Fibroblast of skin of right biceps (primary cell): ENCODE measurements at regions not wholly inside any gene's neighbourhood (a gene's known extent, or its start where the extent isn't known, plus 50 kb on each side); places are given as distances from the start of the nearest gene placed in this dataset.
"Not testable (repeated sequence)": the region's sequence is repeated elsewhere in the genome, so short reads cannot be mapped to it uniquely, and the experiment has no call there.

Source experiments
- DNase-seq: peaks from one replicate; pipeline ENCODE4 v3.0.0-alpha.2; 2013

GRCh38 chr5:125999271-126000030 lies 423.8 kb upstream of the GRAMD2B start:
- not testable (repeated sequence) for DNase-seq

- peak; percentile 44 for DNase-seq
These were observed 422.7 kb upstream of the GRAMD2B start for GRCh38 chr5:126000507-126000906.

DNA sequence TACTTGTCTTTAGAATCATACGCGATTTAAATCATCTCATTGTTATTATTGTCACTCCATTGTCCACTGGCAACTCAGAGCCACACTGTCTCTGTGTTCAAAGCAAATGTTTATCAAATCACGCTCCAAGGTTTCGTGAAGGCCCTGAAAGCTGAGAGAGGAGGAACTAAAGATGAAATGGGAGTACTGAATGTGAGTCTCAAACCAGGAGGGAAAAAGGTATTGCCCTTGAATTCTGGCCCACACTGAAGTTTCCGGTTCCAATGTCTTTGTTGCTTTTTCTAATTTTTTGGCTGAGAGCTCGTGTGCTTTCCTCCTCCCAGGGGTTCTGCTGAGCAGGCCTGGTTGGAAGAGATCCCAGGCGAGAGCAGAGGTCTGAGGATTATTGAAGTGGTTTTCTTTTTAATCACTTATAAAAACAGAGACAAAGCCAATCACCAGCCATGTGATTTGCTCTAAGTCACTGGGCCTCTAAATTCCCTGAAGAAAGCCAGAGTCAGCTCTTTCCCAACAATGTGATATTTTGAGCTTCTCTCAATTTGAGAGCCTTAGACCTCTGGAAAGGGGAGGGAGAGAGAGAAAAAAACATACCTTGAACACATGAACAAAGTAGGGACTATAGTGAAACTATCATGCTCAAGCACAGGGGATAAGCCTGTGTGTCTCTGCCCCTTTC lies 420.8 kb upstream of the GRAMD2B start:
- peak; percentile 92 for DNase-seq

DNA sequence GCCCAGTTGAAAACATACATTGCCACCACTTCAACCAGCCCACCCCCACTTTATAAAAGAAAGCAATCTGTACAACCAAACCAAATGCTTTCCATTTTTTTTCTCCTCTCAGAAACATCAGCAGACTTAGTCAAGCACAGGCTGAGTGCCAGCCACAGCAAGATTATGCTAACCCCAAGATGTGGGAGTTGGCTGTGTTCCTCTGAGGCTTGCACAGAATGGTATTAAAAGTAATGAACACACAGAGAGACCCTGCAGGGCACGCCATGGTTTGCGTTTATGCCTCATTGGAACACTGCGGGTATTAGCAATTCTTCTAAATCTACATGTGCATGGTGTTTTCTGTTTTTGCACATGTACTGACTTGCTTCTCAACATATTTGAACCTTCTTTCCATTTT lies 419.9 kb upstream of the GRAMD2B start:
- DNase-seq, result peak; percentile 85

- no peak for DNase-seq
These were observed 418.6 kb upstream of the GRAMD2B start for GRCh38 chr5:126004636-126005035.

- peak; percentile 60 for DNase-seq
These were observed 415.4 kb upstream of the GRAMD2B start for GRCh38 chr5:126007841-126008240.

- no peak for DNase-seq
These were observed 413.6 kb upstream of the GRAMD2B start for GRCh38 chr5:126009566-126009965.

GRCh38 chr5:126011526-126011925 lies 411.7 kb upstream of the GRAMD2B start:
- DNase-seq, result not testable (repeated sequence)

DNA sequence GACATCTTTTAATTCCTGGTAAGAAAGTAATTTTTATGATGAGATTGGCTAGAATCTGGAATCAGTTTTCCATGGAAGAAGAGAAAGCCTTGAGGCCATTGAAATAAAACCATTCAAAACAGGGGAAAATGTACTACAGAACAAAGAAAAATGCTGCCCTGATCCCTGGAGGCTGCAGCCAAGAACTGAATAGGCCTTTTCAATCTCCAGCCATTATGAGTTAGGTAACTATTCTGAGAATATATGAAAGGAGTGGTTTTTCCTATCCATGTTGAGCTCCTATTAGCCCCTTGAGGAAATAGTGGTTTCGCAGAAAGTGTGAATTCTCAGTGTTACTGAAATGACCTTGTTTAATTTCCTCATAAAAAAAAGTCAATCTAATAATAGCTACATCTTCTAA lies 408.5 kb upstream of the GRAMD2B start:
- DNase-seq, result no peak

DNA sequence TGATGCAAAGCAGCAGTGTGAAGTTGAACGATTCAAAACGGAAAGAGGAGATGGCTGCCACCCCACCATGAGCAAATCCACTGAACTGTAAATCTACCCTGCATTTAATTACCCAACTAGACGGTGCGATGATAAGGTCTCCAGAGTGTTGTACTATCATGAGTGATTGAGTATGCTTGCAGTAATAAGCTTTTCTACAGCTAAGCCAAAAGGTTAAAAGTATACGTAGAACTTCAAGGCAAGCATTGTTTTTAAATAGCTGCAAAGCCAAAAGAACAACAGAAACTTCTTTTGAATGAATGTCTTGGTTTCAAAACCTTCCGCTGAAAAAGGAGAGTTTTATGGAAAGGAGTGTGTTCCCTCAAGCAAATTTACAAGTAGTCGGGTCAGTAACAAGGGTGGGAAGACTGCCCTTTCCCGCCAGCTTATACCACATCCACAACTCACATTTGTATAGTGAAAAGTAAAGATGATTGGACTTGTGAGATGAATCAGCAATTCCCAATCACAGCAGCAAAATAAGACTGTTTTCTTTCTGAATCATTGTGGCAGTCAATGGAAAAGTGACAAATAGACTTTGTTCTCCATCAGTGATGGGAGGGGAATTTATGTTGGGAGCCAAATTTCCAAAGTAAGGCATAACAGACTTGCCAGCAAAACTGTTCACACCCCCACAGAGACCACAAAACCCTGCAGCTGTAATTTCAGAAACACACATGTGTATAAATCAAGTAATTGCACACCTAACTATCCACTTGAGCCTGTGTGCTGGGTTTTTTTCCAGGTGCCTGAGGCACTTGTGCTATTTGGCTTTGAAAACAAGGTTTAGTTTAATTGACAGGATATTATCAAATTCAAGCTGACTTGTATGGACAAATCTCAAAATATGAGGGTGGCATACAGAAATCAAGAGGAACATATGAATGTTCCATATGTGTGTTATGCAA lies 407.7 kb upstream of the GRAMD2B start:
- DNase-seq, result peak; percentile 65

GRCh38 chr5:126016256-126016655 lies 407.0 kb upstream of the GRAMD2B start:
- DNase-seq, result no peak

DNA sequence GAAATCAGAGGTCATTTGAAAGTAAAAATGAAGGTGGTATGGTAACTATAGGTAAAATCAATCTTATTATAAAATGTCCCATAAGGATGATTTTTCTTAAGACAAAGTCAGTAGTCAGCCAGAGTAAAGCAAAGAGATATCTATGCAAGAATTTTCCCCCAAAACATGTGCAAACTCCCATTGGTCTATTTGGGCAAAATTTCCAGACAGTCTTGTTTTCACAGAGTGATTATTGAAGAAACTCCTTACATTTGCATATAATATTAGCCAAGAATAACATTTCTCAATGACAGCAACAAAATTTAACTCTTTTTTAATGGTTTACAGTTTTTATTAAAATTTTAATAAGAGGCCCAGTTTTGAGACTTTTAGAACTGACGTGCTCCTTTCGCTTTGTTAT lies 406.1 kb upstream of the GRAMD2B start:
- no peak for DNase-seq

DNA sequence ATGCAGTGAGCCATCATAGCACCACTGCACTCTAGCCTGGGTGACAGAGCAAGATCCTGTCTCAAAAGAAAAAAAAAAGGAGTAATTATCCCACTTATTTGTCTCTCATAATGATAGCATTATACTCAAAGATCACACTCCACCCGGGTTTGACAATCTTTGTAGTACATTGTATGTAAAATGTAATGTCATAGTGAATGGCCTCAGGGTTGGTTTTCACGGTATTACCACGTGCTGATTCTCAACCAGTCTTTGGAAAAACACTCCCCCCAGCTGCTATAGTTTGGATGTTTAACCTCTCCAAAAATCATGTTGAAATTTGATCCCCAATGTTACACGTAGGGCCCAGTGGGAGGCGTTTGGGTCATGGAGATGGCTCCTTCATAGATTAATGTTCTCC lies 402.4 kb upstream of the GRAMD2B start:
- DNase-seq, result no peak

DNA sequence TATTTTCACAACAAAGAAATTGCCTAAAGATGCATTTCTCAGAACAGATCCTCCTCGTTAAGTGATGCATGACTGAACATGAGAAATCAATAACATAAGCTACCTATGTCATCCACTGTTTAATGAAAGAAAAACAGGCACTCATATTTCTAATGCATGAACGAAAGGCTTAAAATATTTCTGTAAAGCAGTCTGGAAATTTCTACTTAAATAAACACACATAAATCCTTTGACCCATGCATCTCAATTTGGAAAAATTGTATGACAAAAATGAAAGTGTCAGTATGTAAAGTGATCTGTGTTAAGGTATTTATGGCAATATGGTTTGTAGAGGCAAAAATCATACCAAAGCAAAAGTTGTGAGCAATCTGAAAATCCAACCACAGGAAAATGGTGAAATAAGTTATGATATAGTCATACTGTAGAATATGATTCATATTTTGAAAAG lies 399.2 kb upstream of the GRAMD2B start:
- DNase-seq, result peak; percentile 56

DNA sequence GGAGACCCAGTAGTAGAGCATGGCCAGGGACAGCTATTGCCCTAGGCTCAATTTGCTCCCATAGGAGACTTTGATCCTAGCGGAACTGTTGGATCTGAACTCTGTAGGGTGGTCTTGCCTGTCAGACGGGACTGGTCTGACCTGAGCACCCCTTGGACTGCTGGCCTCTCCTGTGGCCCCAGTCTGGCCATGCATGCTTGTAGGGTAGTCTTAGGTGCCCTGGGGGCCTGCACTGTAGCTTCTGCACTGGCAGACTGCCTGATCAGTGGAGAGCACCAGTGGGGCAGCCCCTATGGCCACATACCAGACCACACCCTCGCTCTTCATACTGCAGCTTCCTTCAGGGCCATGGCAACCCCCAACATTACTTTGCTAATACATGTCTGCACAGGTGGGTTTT lies 396.1 kb upstream of the GRAMD2B start:
- DNase-seq, result no peak

GRCh38 chr5:126027652-126028051 lies 395.6 kb upstream of the GRAMD2B start:
- no peak for DNase-seq

DNA sequence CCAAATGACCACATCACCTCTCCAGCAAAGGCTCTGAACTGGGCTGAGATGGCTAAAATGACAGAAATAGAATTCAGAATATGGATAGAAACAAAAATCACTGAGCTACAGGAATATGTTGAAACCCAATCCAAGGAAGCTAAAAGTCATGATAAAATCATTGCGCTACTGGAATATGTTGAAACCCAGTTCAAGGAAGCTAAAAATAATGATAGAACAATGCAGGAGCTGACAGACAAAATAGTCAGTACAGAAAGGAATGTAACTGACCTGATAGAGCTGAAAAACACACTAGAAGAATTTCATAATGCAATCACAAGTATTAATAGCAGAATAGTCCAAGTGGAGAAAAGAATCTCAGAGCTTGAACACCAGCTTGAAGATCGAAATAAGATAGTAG lies 394.9 kb upstream of the GRAMD2B start:
- no peak for DNase-seq

GRCh38 chr5:126029282-126029681 lies 393.9 kb upstream of the GRAMD2B start:
- not testable (repeated sequence) for DNase-seq

- DNase-seq, result no peak
These were observed 392.5 kb upstream of the GRAMD2B start for GRCh38 chr5:126030698-126031097.

DNA sequence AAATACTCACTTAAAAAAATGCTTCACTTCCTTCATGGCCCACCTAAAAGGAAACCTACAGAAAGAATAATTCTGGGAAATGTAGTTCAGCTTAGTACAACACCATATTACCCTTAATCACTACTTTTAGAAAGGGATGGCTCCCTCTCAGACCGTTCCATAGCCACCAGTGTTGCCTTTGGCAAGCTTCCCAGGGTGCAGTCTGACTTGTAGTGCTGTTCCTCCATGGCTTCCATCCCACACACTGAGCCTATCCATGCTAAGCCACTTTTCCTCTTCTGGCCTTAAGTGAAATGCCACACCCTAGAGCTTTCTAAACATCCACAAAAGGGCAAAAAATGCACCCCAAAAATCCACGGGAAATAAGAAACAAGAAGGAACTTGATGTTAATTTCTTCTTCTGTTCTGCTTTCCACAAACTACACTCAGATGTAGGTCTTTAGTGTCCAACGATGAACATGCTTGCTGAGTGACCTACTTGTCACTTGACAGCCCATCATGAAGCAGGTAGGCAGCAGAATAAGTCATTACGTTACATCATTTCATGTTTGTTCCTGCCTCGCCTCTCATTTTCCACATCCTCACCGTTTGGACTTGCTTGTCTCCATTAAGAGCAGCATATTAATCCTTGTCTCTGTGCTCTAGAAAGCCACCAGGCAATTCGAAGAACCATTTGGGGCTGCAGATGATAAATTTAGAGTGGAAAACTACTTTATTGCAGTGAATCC lies 391.1 kb upstream of the GRAMD2B start:
- peak; percentile 77 for DNase-seq

- no peak for DNase-seq
These were observed 379.5 kb upstream of the GRAMD2B start for GRCh38 chr5:126043688-126044087.

GRCh38 chr5:126044111-126044668 lies 379.0 kb upstream of the GRAMD2B start:
- DNase-seq, result peak; percentile 83
